ENCODE measurements at regions not wholly inside any gene's neighbourhood (a gene's known extent, or its start where the extent isn't known, plus 50 kb on each side); places are given as distances from the start of the nearest gene placed in this dataset.
"Not testable (repeated sequence)": the region's sequence is repeated elsewhere in the genome, so short reads cannot be mapped to it uniquely, and the experiment has no call there.

- no peak for DNase-seq
These were observed 100.9 kb downstream of the NAV1 start for GRCh38 chr1:201639826-201640225.

- no peak for DNase-seq
These were observed 101.7 kb downstream of the NAV1 start for GRCh38 chr1:201640624-201641023.

GRCh38 chr1:201641524-201642253 lies 102.8 kb downstream of the NAV1 start:
- no peak for DNase-seq

GRCh38 chr1:201643835-201644104 lies 104.8 kb downstream of the NAV1 start:
- no peak for DNase-seq

GRCh38 chr1:201644197-201644596 lies 105.3 kb downstream of the NAV1 start:
- DNase-seq, result no peak

- DNase-seq, result not testable (repeated sequence)
These were observed 106.1 kb downstream of the NAV1 start for GRCh38 chr1:201645000-201645399.

GRCh38 chr1:201645956-201646355 lies 107.0 kb downstream of the NAV1 start:
- DNase-seq, result no peak

GRCh38 chr1:201646411-201647022 lies 107.6 kb downstream of the NAV1 start:
- DNase-seq, result no peak

GRCh38 chr1:201647094-201647493 lies 108.2 kb downstream of the NAV1 start:
- DNase-seq, result no peak

GRCh38 chr1:201647722-201648065 lies 108.8 kb downstream of the NAV1 start:
- no peak for DNase-seq

- DNase-seq, result no peak
These were observed 109.4 kb downstream of the NAV1 start for GRCh38 chr1:201648066-201648906.

GRCh38 chr1:201648907-201649721 lies 110.2 kb downstream of the NAV1 start:
- no peak for DNase-seq

- DNase-seq, result peak; percentile 37
These were observed 111.1 kb downstream of the NAV1 start for GRCh38 chr1:201649761-201650622.

GRCh38 chr1:201650623-201650933 lies 111.7 kb downstream of the NAV1 start:
- DNase-seq, result no peak

GRCh38 chr1:201652181-201652580 lies 113.3 kb downstream of the NAV1 start:
- DNase-seq, result no peak

GRCh38 chr1:201653233-201653632 lies 114.3 kb downstream of the NAV1 start:
- peak; percentile 59 for DNase-seq

- DNase-seq, result no peak
These were observed 115.0 kb downstream of the NAV1 start for GRCh38 chr1:201653883-201654282.

- no peak for DNase-seq
These were observed 116.3 kb downstream of the NAV1 start for GRCh38 chr1:201655243-201655642.

- no peak for DNase-seq
These were observed 117.0 kb downstream of the NAV1 start for GRCh38 chr1:201655910-201656309.

- DNase-seq, result no peak
These were observed 117.5 kb downstream of the NAV1 start for GRCh38 chr1:201656311-201657032.

- no peak for DNase-seq
These were observed 120.6 kb downstream of the NAV1 start for GRCh38 chr1:201659572-201659971.
